KMS-11 (cell line): ENCODE measurements at regions not wholly inside any gene's neighbourhood (a gene's known extent, or its start where the extent isn't known, plus 50 kb on each side); places are given as distances from the start of the nearest gene placed in this dataset.

Source experiments
- H2AFZ ChIP-seq: fragments of 200-600 bp; sonication (generic); 2 replicates; pipeline ENCODE4 v1.6.1; 2016; ENCODE audit warnings: antibody characterized with exemption, mixed run types, low read depth
- H3K27ac ChIP-seq: fragments of 200-600 bp; sonication (generic); 2 replicates; pipeline ENCODE4 v1.6.1; 2016; ENCODE audit warnings: mild to moderate bottlenecking, mixed run types
- H3K27me3 ChIP-seq: fragments of 200-600 bp; sonication (generic); 2 replicates; pipeline ENCODE4 v1.6.1; 2017; ENCODE audit warnings: mild to moderate bottlenecking, low read depth, mixed run types, moderate library complexity; ENCODE audit not compliant: insufficient read depth
- H3K36me3 ChIP-seq: fragments of 200-600 bp; sonication (generic); 2 replicates; pipeline ENCODE4 v1.6.1; 2017; ENCODE audit warnings: mild to moderate bottlenecking, mixed run types; ENCODE audit not compliant: insufficient read depth
- H3K4me1 ChIP-seq: fragments of 200-600 bp; sonication (generic); 2 replicates; pipeline ENCODE4 v1.6.1; 2016; ENCODE audit warnings: mild to moderate bottlenecking, low read depth, mixed run types; ENCODE audit not compliant: poor library complexity, severe bottlenecking
- H3K4me2 ChIP-seq: fragments of 200-600 bp; sonication (generic); 2 replicates; pipeline ENCODE4 v1.7.0; 2016; ENCODE audit warnings: mild to moderate bottlenecking, mixed run types
- H3K4me3 ChIP-seq: fragments of 200-600 bp; sonication (generic); IDR thresholded peaks from 2 replicates; pipeline ENCODE4 v1.6.1; 2017; ENCODE audit warnings: low read depth, low read length, mixed read lengths; ENCODE audit not compliant: insufficient read depth
- H3K79me2 ChIP-seq: fragments of 200-600 bp; sonication (generic); 2 replicates; pipeline ENCODE4 v1.6.1; 2016; ENCODE audit warnings: low read depth, mixed run types; ENCODE audit not compliant: insufficient read depth
- H3K9ac ChIP-seq: fragments of 200-600 bp; sonication (generic); 2 replicates; pipeline ENCODE4 v1.6.1; 2016; ENCODE audit warnings: mild to moderate bottlenecking, mixed run types
- H4K20me1 ChIP-seq: fragments of 200-600 bp; sonication (generic); 2 replicates; pipeline ENCODE4 v1.6.1; 2016; ENCODE audit warnings: mild to moderate bottlenecking, mixed run types; ENCODE audit not compliant: insufficient read depth
- CTCF ChIP-seq: fragments of 200-600 bp; sonication (generic); conservative IDR thresholded peaks from 2 replicates; pipeline ENCODE4 v1.6.1; 2017; ENCODE audit warnings: low read depth, mild to moderate bottlenecking, antibody characterized with exemption, low read length, moderate library complexity, mixed read lengths

- Histone ChIP-seq H2AFZ (no peak overlapping the region), H3K36me3 (no peaks in the 10 kb centered on the region), H3K9ac (no peak overlapping the region), H4K20me1 (no peaks in the 10 kb centered on the region), H3K79me2 (no peaks in the 10 kb centered on the region), H3K27ac (no peak overlapping the region), H3K4me2 (no peak overlapping the region), H3K27me3 (no peaks in the 10 kb centered on the region), H3K4me3 (no peak overlapping the region), H3K4me1 (no peaks in the 10 kb centered on the region)
- no peak for TF ChIP-seq CTCF
Measured at GRCh38 chr3:82816086-82816485, 1054.6 kb upstream of the GBE1 start.

DNA sequence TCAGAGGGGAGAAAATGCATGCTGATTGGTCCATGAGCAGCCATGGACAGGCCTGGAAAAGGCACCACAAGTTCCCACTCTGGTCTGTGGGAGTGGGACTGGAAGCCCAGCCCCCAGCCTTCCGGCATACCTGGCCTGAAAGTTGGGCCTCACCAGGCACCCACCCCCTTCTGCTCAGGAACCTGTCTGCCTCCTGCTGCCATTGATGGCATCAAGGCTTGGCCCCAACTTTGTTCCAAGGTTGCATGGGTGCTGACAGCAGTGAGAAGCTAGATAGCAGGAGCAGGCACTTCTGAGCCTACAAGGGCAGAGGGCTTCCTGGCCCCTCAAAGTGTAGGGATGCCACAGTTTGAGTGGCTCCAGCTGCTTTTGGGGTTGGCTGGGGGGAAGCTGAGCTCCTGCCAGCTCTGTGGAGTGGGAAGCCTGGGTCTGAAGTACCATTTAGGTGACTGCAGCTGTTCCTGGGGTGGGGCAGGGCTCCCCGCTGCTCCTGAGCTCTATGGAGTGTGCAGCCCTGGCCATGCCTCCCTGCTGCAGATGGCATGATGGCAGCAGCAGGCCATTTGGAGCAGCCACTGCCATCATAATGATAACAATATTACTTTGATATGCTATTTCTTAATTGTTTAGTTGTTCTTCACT is 1054.1 kb upstream of the GBE1 start:
- Histone ChIP-seq H3K36me3 (no peaks in the 10 kb centered on the region), H3K4me1 (no peaks in the 10 kb centered on the region), H2AFZ (no peak overlapping the region), H4K20me1 (no peaks in the 10 kb centered on the region), H3K4me3 (no peak overlapping the region), H3K79me2 (no peaks in the 10 kb centered on the region), H3K27me3 (no peaks in the 10 kb centered on the region), H3K4me2 (no peak overlapping the region), H3K9ac (no peak overlapping the region), H3K27ac (no peak overlapping the region)
- TF ChIP-seq CTCF = no peak

DNA sequence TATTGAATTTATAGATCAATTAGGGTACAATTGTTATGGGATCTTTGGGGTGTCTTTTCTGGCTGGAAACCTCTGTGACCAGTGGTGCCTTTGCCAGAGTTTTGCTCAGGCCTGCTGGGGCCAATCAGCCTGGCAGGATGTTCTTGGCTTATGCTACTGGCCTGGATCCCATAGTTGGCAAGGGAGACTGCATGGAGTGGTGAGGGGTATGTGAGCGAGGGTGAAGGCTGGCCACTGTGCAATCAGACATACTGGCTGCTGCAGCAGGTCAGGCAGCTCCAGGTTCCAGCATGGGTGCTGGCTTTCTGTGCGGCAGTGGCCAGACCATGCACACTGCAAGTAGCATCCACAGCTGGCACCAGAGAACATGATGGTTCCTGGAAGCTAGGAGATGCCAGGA is 1053.2 kb upstream of the GBE1 start:
- Histone ChIP-seq H3K27me3 (no peaks in the 10 kb centered on the region), H4K20me1 (no peaks in the 10 kb centered on the region), H3K4me3 (no peak overlapping the region), H3K4me1 (no peaks in the 10 kb centered on the region), H3K27ac (no peak overlapping the region), H2AFZ (no peak overlapping the region), H3K79me2 (no peaks in the 10 kb centered on the region), H3K4me2 (no peak overlapping the region), H3K9ac (no peak overlapping the region), H3K36me3 (no peaks in the 10 kb centered on the region)
- TF ChIP-seq CTCF = no peak

DNA sequence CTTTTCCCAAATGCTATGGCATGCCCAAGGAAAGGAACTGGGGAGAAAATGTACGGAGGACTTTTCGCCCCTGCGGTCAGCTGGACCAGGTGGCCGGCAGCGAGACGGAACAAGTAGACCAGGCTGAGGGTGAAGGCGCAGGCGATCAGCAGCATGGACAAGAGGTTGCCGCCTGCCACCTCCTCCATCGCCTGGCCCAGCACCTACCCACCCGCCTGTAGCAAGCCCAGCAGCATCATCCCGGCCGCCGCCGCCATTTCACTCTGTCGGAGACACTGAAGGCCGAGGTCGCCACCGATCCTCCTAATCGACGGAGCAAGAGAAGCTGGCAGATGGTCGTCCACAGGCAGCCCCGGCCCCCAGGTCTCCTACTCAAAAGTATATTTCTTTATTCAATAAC is 1046.3 kb upstream of the GBE1 start:
- Histone ChIP-seq H3K27me3 (no peaks in the 10 kb centered on the region), H3K4me3 (no peak overlapping the region), H2AFZ (no peak overlapping the region), H3K79me2 (no peaks in the 10 kb centered on the region), H3K36me3 (no peaks in the 10 kb centered on the region), H3K9ac (no peak overlapping the region), H3K27ac (no peak overlapping the region), H3K4me1 (no peaks in the 10 kb centered on the region), H4K20me1 (no peaks in the 10 kb centered on the region), H3K4me2 (no peak overlapping the region)
- no peak for TF ChIP-seq CTCF
